Hematopoietic multipotent progenitor cell treated with erythropoietin and hydrocortisone succinate and interleukin-3 and kit ligand, for 4 days (in vitro differentiated cells): ENCODE measurements at regions not wholly inside any gene's neighbourhood (a gene's known extent, or its start where the extent isn't known, plus 50 kb on each side); places are given as distances from the start of the nearest gene placed in this dataset.

Experiments
- DNase-seq: peaks from one replicate; pipeline ENCODE4 v3.0.0-alpha.2; 2015

GRCh38 chr15:97545799-97546198, 414.7 kb upstream of the ARRDC4 start:
- no peak for DNase-seq

GRCh38 chr15:97547381-97547780, 413.1 kb upstream of the ARRDC4 start:
- no peak for DNase-seq

- no peak for DNase-seq
Observed at GRCh38 chr15:97561529-97561928, 399.0 kb upstream of the ARRDC4 start.

GRCh38 chr15:97563516-97563915, 397.0 kb upstream of the ARRDC4 start:
- no peak for DNase-seq

- DNase-seq: no peak
Observed at GRCh38 chr15:97566961-97567360, 393.5 kb upstream of the ARRDC4 start.

GRCh38 chr15:97567411-97567810, 393.1 kb upstream of the ARRDC4 start:
- no peak for DNase-seq

- no peak for DNase-seq
Observed at GRCh38 chr15:97576929-97577645, 383.4 kb upstream of the ARRDC4 start.

- DNase-seq: no peak
Observed at GRCh38 chr15:97585408-97585807, 375.1 kb upstream of the ARRDC4 start.

GRCh38 chr15:97592778-97593177, 367.7 kb upstream of the ARRDC4 start:
- no peak for DNase-seq

GRCh38 chr15:97597801-97598200, 362.7 kb upstream of the ARRDC4 start:
- DNase-seq: no peak

GRCh38 chr15:97598353-97598798, 362.1 kb upstream of the ARRDC4 start:
- no peak for DNase-seq

GRCh38 chr15:97600190-97600589, 360.3 kb upstream of the ARRDC4 start:
- no peak for DNase-seq

GRCh38 chr15:97604677-97605076, 355.8 kb upstream of the ARRDC4 start:
- no peak for DNase-seq

GRCh38 chr15:97615114-97615513, 345.4 kb upstream of the ARRDC4 start:
- DNase-seq: no peak

GRCh38 chr15:97623091-97623661, 337.3 kb upstream of the ARRDC4 start:
- DNase-seq: no peak

- DNase-seq: no peak
Observed at GRCh38 chr15:97627634-97628033, 332.9 kb upstream of the ARRDC4 start.

GRCh38 chr15:97645758-97646157, 314.7 kb upstream of the ARRDC4 start:
- no peak for DNase-seq

GRCh38 chr15:97648728-97649127, 311.8 kb upstream of the ARRDC4 start:
- no peak for DNase-seq

GRCh38 chr15:97652041-97652440, 308.5 kb upstream of the ARRDC4 start:
- no peak for DNase-seq

- no peak for DNase-seq
Observed at GRCh38 chr15:97652700-97653167, 307.8 kb upstream of the ARRDC4 start.

GRCh38 chr15:97653896-97654295, 306.6 kb upstream of the ARRDC4 start:
- DNase-seq: no peak

GRCh38 chr15:97654481-97655076, 305.9 kb upstream of the ARRDC4 start:
- DNase-seq: no peak

- no peak for DNase-seq
Observed at GRCh38 chr15:97661796-97662195, 298.7 kb upstream of the ARRDC4 start.

- no peak for DNase-seq
Observed at GRCh38 chr15:97672586-97672985, 287.9 kb upstream of the ARRDC4 start.
